ENCODE measurements at regions not wholly inside any gene's neighbourhood (a gene's known extent, or its start where the extent isn't known, plus 50 kb on each side); places are given as distances from the start of the nearest gene placed in this dataset.

GRCh38 chr6:169317441-169318202 lies 64.0 kb upstream of the THBS2 start:
- Histone ChIP-seq H3K27ac (no peak overlapping the region), H3K4me1 (peaks cover 0 to 6% (median 0%) of the 10 kb centered on the region in 3 donors), H3K36me3 (no peaks in the 10 kb centered on the region), H3K4me3 (no peak overlapping the region), H3K9me3 (no peaks in the 10 kb centered on the region), H3K27me3 (no peaks in the 10 kb centered on the region)
- intact Hi-C loops (cut with DNase I) = no loop called here
- DNase-seq = no peak
- WGBS, 2 donors = 85 to 91% methylated on average over 22 of the region's 26 CpGs
- TF ChIP-seq POLR2A (IDR thresholded peaks at IDR 0.05) = no peak
- TF ChIP-seq, protein P1, sequence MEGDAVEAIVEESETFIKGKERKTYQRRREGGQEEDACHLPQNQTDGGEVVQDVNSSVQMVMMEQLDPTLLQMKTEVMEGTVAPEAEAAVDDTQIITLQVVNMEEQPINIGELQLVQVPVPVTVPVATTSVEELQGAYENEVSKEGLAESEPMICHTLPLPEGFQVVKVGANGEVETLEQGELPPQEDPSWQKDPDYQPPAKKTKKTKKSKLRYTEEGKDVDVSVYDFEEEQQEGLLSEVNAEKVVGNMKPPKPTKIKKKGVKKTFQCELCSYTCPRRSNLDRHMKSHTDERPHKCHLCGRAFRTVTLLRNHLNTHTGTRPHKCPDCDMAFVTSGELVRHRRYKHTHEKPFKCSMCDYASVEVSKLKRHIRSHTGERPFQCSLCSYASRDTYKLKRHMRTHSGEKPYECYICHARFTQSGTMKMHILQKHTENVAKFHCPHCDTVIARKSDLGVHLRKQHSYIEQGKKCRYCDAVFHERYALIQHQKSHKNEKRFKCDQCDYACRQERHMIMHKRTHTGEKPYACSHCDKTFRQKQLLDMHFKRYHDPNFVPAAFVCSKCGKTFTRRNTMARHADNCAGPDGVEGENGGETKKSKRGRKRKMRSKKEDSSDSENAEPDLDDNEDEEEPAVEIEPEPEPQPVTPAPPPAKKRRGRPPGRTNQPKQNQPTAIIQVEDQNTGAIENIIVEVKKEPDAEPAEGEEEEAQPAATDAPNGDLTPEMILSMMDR (IDR thresholded peaks at IDR 0.05) = no peak

- Histone ChIP-seq H3K4me1 (peaks cover 0 to 5% (median 0%) of the 10 kb centered on the region in 3 donors), H3K9me3 (no peaks in the 10 kb centered on the region), H3K27ac (no peak overlapping the region), H3K36me3 (no peaks in the 10 kb centered on the region), H3K4me3 (no peak overlapping the region), H3K27me3 (no peaks in the 10 kb centered on the region)
- 93 to 94% methylated on average over 5 of the region's 5 CpGs for WGBS, 2 donors
- intact Hi-C loops (cut with DNase I) = no loop called here
- DNase-seq = no peak
- TF ChIP-seq, protein P1 (IDR thresholded peaks at IDR 0.05) = no peak
- TF ChIP-seq POLR2A (IDR thresholded peaks at IDR 0.05) = no peak
Measured at GRCh38 chr6:169316651-169317050, 63.0 kb upstream of the THBS2 start.

DNA sequence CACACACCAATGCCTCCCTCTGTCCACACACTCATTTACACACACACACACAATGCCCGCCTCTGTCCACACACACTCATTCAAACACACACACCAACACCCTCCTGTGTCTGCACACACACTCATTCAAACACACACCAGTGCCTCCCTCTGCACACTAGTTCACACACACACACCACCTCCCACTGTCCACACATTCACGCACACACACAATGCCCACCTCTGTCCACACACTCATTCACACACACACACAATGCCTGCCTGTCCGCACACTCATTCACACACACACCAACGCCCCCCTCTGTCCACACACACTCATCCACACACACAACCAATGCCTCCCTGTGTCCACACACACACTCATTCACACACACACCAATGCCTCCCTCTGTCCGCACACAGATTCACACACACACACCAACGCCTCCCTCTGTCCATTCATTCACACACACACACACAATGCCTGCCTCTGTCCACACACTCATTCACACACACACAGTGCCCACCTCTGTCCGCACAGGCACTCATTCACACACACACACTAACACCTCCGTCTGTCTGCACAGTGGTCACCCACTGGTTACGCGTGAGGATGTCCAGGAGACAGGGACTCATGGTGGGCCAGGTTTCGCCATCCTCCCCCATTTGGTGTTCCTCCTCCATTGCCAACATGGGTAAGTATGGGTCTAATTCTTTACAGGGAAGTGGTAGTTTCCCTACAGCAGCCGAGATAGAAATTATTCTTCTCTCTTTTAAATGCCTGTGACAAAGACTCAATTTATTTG lies 62.4 kb upstream of the THBS2 start:
- no peak overlapping the region for H3K27ac ChIP-seq
- no peaks in the 10 kb centered on the region for H3K9me3 ChIP-seq
- DNase-seq = no peak
- H3K4me1 ChIP-seq = no peaks in the 10 kb centered on the region
- 92 to 93% methylated on average over 12 of the region's 12 CpGs for WGBS, 2 donors
- intact Hi-C loops (cut with DNase I) = no loop called here
- no peak overlapping the region for H3K4me3 ChIP-seq
- H3K36me3 ChIP-seq = no peaks in the 10 kb centered on the region
- no peaks in the 10 kb centered on the region for H3K27me3 ChIP-seq
- TF ChIP-seq, protein P1 (IDR thresholded peaks at IDR 0.05) = no peak
- no peak for TF ChIP-seq POLR2A (IDR thresholded peaks at IDR 0.05)

- Histone ChIP-seq H3K36me3 (no peaks in the 10 kb centered on the region), H3K4me3 (no peak overlapping the region), H3K9me3 (no peaks in the 10 kb centered on the region), H3K27me3 (no peaks in the 10 kb centered on the region), H3K27ac (no peak overlapping the region), H3K4me1 (no peaks in the 10 kb centered on the region)
- WGBS, 2 donors = 88 to 94% methylated on average over 17 to 21 of the region's 22 CpGs
- no peak for DNase-seq
- TF ChIP-seq POLR2A (IDR thresholded peaks at IDR 0.05) = no peak
- TF ChIP-seq, protein P1 (IDR thresholded peaks at IDR 0.05) = no peak
- intact Hi-C loops (cut with DNase I) = no loop called here
Measured at GRCh38 chr6:169313347-169314010, 59.8 kb upstream of the THBS2 start.

All from esophagus squamous epithelium (tissue), 5 donors.